ENCODE measurements at regions not wholly inside any gene's neighbourhood (a gene's known extent, or its start where the extent isn't known, plus 50 kb on each side); places are given as distances from the start of the nearest gene placed in this dataset.

GRCh38 chr5:158275511-158275910 lies 416.6 kb upstream of the CLINT1 start:
- TF ChIP-seq CTCF (IDR thresholded peaks at IDR 0.05): no peak
- no peak for TF ChIP-seq POLR2A (IDR thresholded peaks at IDR 0.05)

Data from Peyer's patch (tissue), 4 donors.